ENCODE measurements at regions not wholly inside any gene's neighbourhood (a gene's known extent, or its start where the extent isn't known, plus 50 kb on each side); places are given as distances from the start of the nearest gene placed in this dataset.

GRCh38 chr18:72999971-73000607, 132.3 kb upstream of the NETO1 start:
- H3K27me3 ChIP-seq (ENCODE audit: control insufficient read depth, insufficient read depth, low read length, poor library complexity, severe bottlenecking), result no peaks in the 10 kb centered on the region
- no peak overlapping the region for H3K27ac Mint-ChIP-seq
- no peak overlapping the region for H3K4me3 ChIP-seq (ENCODE audit: low read length)
- no peak overlapping the region for H3K9ac ChIP-seq (ENCODE audit: extremely low read depth, low read length, poor library complexity, severe bottlenecking)
- DNase-seq, result no peak
- H3K27ac ChIP-seq (ENCODE audit: low read depth, low read length), result no peak overlapping the region
- H3K9me3 ChIP-seq (ENCODE audit: control insufficient read depth, low read length), result no peaks in the 10 kb centered on the region
- H3K9me3 Mint-ChIP-seq, result no peaks in the 10 kb centered on the region
- H3K4me1 ChIP-seq (ENCODE audit: control insufficient read depth, insufficient read depth, low read length), result no peaks in the 10 kb centered on the region
- H3K36me3 ChIP-seq (ENCODE audit: control insufficient read depth, insufficient read depth, low read length), result no peaks in the 10 kb centered on the region
- H3K36me3 Mint-ChIP-seq (ENCODE audit: low read depth), result no peaks in the 10 kb centered on the region
- H3K4me3 Mint-ChIP-seq, result no peak overlapping the region
- TF ChIP-seq CTCF (conservative IDR thresholded peaks at IDR 0.05), result no peak
- no peaks in the 10 kb centered on the region for H3K27me3 Mint-ChIP-seq (ENCODE audit: insufficient read depth)
- H3K4me1 Mint-ChIP-seq, result no peaks in the 10 kb centered on the region

GRCh38 chr18:72995558-72995957, 127.8 kb upstream of the NETO1 start:
- H3K27ac ChIP-seq (ENCODE audit: low read depth, low read length), result no peak overlapping the region
- WGBS, 2 experiments (ENCODE audit: insufficient coverage in 1 of 2, insufficient read length in 1 of 2), result 92 to 96% methylated on average over 4 to 6 of the region's 6 CpGs
- Mint-ChIP-seq H3K27me3 (ENCODE audit: insufficient read depth) (no peaks in the 10 kb centered on the region), H3K4me1 (no peaks in the 10 kb centered on the region), H3K4me3 (no peak overlapping the region), H3K36me3 (ENCODE audit: low read depth) (no peaks in the 10 kb centered on the region), H3K9me3 (no peaks in the 10 kb centered on the region), H3K27ac (no peak overlapping the region)
- DNase-seq, result no peak
- H3K4me1 ChIP-seq (ENCODE audit: control insufficient read depth, insufficient read depth, low read length), result no peaks in the 10 kb centered on the region
- H3K9me3 ChIP-seq (ENCODE audit: control insufficient read depth, low read length), result no peaks in the 10 kb centered on the region
- no peaks in the 10 kb centered on the region for H3K36me3 ChIP-seq (ENCODE audit: control insufficient read depth, insufficient read depth, low read length)
- no peak overlapping the region for H3K9ac ChIP-seq (ENCODE audit: extremely low read depth, low read length, poor library complexity, severe bottlenecking)
- no peak for TF ChIP-seq CTCF (conservative IDR thresholded peaks at IDR 0.05)
- no peaks in the 10 kb centered on the region for H3K27me3 ChIP-seq (ENCODE audit: control insufficient read depth, insufficient read depth, low read length, poor library complexity, severe bottlenecking)
- H3K4me3 ChIP-seq (ENCODE audit: low read length), result no peak overlapping the region

GRCh38 chr18:72993250-72993649, 125.5 kb upstream of the NETO1 start:
- TF ChIP-seq CTCF (conservative IDR thresholded peaks at IDR 0.05), result no peak
- H3K4me3 Mint-ChIP-seq, result no peak overlapping the region
- Histone ChIP-seq H3K27me3 (ENCODE audit: control insufficient read depth, insufficient read depth, low read length, poor library complexity, severe bottlenecking) (no peaks in the 10 kb centered on the region), H3K9me3 (ENCODE audit: control insufficient read depth, low read length) (no peaks in the 10 kb centered on the region), H3K4me3 (ENCODE audit: low read length) (no peak overlapping the region), H3K36me3 (ENCODE audit: control insufficient read depth, insufficient read depth, low read length) (no peaks in the 10 kb centered on the region), H3K27ac (ENCODE audit: low read depth, low read length) (no peak overlapping the region), H3K9ac (ENCODE audit: extremely low read depth, low read length, poor library complexity, severe bottlenecking) (no peak overlapping the region), H3K4me1 (ENCODE audit: control insufficient read depth, insufficient read depth, low read length) (no peaks in the 10 kb centered on the region)
- no CpG with 5 or more reads among the region's 3 CpGs for WGBS, 2 experiments (ENCODE audit: insufficient coverage in 1 of 2, insufficient read length in 1 of 2)
- no peaks in the 10 kb centered on the region for H3K9me3 Mint-ChIP-seq
- no peaks in the 10 kb centered on the region for H3K27me3 Mint-ChIP-seq (ENCODE audit: insufficient read depth)
- no peak overlapping the region for H3K27ac Mint-ChIP-seq
- no peaks in the 10 kb centered on the region for H3K4me1 Mint-ChIP-seq
- H3K36me3 Mint-ChIP-seq (ENCODE audit: low read depth), result no peaks in the 10 kb centered on the region
- no peak for DNase-seq
